ENCODE measurements at regions not wholly inside any gene's neighbourhood (a gene's known extent, or its start where the extent isn't known, plus 50 kb on each side); places are given as distances from the start of the nearest gene placed in this dataset.

DNA sequence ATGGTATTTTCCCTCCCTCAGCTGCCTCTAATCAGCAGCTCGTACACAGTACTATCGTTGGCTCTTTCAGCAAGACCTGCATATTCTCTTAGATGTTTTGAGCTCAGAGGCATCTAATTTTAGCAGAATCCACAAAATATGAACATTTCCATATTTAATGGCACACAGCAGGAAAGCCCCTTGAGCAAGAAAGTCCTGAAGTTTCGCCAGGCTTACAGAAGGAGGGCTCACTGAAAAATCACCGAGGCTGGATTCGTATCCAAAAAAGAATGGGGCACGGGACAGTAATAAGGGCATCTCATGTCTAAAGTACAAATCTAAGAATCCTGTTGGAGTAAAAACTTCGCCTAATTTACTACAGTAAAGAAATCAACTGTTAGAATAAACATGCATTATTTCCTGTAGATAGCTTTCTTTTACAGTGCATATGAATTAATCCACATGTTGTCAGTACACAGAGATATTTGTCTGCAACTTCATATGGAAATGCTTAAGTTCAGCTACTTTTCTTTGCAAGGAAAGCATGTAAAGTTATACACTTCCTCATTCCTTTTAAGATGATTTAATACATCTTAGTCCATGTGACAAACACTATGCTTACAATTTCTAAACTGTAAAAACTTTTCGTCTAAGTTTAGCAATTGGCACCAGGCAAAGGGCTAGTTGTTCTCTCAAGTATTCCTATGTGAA is 1205.3 kb upstream of the ADGRL4 start:
- H3K27ac ChIP-seq = no peak overlapping the region

GRCh38 chr1:80202118-80202517 is 1195.6 kb upstream of the ADGRL4 start:
- no peaks in the 10 kb centered on the region for H3K36me3 ChIP-seq
- no peaks in the 10 kb centered on the region for H3K27me3 ChIP-seq
- DNase-seq = no peak
- no peak overlapping the region for H3K27ac ChIP-seq
- no peaks in the 10 kb centered on the region for H3K4me1 ChIP-seq
- H3K4me3 ChIP-seq = no peak overlapping the region
- TF ChIP-seq, protein P1, sequence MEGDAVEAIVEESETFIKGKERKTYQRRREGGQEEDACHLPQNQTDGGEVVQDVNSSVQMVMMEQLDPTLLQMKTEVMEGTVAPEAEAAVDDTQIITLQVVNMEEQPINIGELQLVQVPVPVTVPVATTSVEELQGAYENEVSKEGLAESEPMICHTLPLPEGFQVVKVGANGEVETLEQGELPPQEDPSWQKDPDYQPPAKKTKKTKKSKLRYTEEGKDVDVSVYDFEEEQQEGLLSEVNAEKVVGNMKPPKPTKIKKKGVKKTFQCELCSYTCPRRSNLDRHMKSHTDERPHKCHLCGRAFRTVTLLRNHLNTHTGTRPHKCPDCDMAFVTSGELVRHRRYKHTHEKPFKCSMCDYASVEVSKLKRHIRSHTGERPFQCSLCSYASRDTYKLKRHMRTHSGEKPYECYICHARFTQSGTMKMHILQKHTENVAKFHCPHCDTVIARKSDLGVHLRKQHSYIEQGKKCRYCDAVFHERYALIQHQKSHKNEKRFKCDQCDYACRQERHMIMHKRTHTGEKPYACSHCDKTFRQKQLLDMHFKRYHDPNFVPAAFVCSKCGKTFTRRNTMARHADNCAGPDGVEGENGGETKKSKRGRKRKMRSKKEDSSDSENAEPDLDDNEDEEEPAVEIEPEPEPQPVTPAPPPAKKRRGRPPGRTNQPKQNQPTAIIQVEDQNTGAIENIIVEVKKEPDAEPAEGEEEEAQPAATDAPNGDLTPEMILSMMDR (IDR thresholded peaks at IDR 0.05) = no peak
- no peak for TF ChIP-seq POLR2A (IDR thresholded peaks at IDR 0.05)
- H3K9me3 ChIP-seq = no peaks in the 10 kb centered on the region

More for the DNA sequence above, 1205.3 kb upstream of the ADGRL4 start:
- TF ChIP-seq POLR2A (IDR thresholded peaks at IDR 0.05) = no peak
- TF ChIP-seq, protein P1 (IDR thresholded peaks at IDR 0.05) = no peak
- Histone ChIP-seq H3K9me3 (no peaks in the 10 kb centered on the region), H3K27me3 (no peaks in the 10 kb centered on the region), H3K4me3 (no peak overlapping the region), H3K36me3 (no peaks in the 10 kb centered on the region), H3K4me1 (no peaks in the 10 kb centered on the region)
- DNase-seq = no peak

- Histone ChIP-seq H3K27ac (no peak overlapping the region), H3K4me3 (no peak overlapping the region), H3K4me1 (no peaks in the 10 kb centered on the region), H3K27me3 (no peaks in the 10 kb centered on the region), H3K9me3 (no peaks in the 10 kb centered on the region), H3K36me3 (no peaks in the 10 kb centered on the region)
- TF ChIP-seq POLR2A (IDR thresholded peaks at IDR 0.05) = no peak
- TF ChIP-seq, protein P1 (IDR thresholded peaks at IDR 0.05) = no peak
- no peak for DNase-seq
Observed at GRCh38 chr1:80194221-80194620, 1187.7 kb upstream of the ADGRL4 start.

DNA sequence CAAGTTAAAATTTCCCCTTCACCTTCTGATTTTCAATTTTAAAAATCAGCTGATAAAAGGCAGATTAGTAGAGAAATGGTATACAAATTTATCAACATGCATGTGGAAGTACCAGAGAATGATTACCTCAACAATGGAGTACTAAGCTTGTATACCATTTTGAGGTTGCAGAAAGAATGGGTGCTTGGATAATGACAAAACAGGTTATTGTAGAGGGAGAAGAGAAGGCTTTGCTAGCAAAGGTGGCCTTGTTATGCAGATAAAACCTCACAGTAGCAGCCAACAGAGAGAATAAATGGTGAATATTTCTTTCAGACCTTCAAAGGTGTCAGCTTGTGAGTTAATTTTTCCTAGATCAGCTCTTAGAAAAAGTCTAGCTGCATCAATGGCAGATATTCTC is 1174.9 kb upstream of the ADGRL4 start:
- Histone ChIP-seq H3K27ac (no peak overlapping the region), H3K4me1 (no peaks in the 10 kb centered on the region), H3K9me3 (no peaks in the 10 kb centered on the region), H3K27me3 (no peaks in the 10 kb centered on the region), H3K36me3 (no peaks in the 10 kb centered on the region), H3K4me3 (no peak overlapping the region)
- TF ChIP-seq, protein P1 (IDR thresholded peaks at IDR 0.05) = no peak
- no peak for TF ChIP-seq POLR2A (IDR thresholded peaks at IDR 0.05)
- DNase-seq = no peak

DNA sequence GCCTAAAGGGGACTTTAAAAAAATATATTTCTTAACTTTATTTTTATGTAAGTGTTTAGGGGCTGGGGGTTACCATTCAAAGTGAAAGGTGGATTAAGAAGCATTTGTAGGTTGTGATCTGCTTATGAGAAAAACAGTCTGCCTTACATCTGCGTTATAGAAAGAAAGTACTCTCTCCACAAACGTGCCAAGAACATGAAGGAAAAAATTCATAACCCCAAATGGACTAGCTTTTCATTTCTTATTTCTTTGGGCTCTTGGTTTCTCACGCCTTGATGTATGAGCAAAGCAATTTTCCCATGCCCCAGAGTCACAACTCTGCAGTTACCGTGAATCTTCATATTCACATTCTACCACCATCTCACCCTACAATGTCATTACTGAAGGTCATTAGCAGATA is 1165.1 kb upstream of the ADGRL4 start:
- H3K27me3 ChIP-seq = no peaks in the 10 kb centered on the region
- no peaks in the 10 kb centered on the region for H3K4me1 ChIP-seq
- no peak overlapping the region for H3K27ac ChIP-seq
- no peak for DNase-seq
- H3K4me3 ChIP-seq = no peak overlapping the region
- no peak for TF ChIP-seq POLR2A (IDR thresholded peaks at IDR 0.05)
- TF ChIP-seq, protein P1 (IDR thresholded peaks at IDR 0.05) = no peak
- H3K36me3 ChIP-seq = no peaks in the 10 kb centered on the region
- no peaks in the 10 kb centered on the region for H3K9me3 ChIP-seq
